ENCODE measurements at regions not wholly inside any gene's neighbourhood (a gene's known extent, or its start where the extent isn't known, plus 50 kb on each side); places are given as distances from the start of the nearest gene placed in this dataset.

DNA sequence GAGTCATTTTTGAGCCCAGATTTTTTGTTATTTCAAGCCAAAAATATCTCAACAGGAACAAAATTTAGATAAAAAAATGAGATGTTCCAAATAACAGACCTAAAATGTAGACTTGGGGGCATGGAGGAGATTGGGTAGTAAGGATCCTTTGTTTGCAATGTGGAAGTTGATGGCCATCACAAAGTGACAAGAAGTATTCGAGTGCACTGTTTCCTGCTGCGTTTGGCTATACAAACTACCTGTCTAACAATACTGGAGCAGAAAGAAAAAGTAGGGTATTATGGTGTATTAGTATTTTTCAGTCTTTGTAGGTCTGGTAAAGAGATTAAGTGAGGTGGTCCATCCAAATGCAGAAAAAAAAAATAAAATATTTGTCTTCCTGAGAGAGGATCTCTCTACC is 284.2 kb downstream of the C3orf38 start:
- Histone ChIP-seq H3K4me3 (no peak overlapping the region), H3K9me3 (no peaks in the 10 kb centered on the region), H3K36me3 (no peaks in the 10 kb centered on the region), H3K4me1 (no peaks in the 10 kb centered on the region), H3K27me3 (no peaks in the 10 kb centered on the region), H3K27ac (no peak overlapping the region)
- no peak for TF ChIP-seq CTCF (IDR thresholded peaks at IDR 0.05)
- TF ChIP-seq EP300 (IDR thresholded peaks at IDR 0.05; ENCODE audit: low read depth) = no peak
- TF ChIP-seq POLR2A (IDR thresholded peaks at IDR 0.05) = no peak
- no peak for TF ChIP-seq POLR2AphosphoS5 (IDR thresholded peaks at IDR 0.05)
- intact Hi-C loops (cut with DNase I; ENCODE audit: low total_unique reads) (no loop called here), in situ Hi-C loops (cut with MboI; ENCODE audit: low pct_ligation_motif_present in 1 of 4, low pct_unique_long_range_greater_than_20kb in 1 of 4, low sequenced_read_pairs in 3 of 4) (no loop called here)
- WGBS, 2 donors (ENCODE audit: low coverage in 1 of 2) = 80 to 95% methylated on average over 2 of the region's 2 CpGs
- DNase-seq = no peak

DNA sequence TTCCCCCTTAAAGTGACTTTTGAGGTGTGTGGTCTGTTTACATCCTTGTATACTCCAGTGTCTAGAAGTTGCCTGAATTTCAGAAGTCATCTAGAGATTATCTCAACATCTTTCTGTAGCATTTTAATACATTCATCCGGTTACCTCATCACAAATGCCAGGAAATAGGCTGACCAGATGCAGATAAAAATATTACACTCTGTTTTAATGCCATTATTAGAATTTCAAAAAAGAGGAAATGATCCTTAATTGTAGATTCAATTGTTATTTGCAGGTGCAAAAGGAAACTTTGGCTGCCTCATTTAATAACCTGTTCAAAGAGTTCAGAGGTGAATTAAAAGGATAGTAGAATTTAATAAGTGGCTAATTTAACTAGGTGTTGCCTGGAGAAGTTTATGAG is 290.9 kb downstream of the C3orf38 start:
- 67 to 68% methylated on average over 1 of the region's 1 CpG for WGBS, 2 donors (ENCODE audit: low coverage in 1 of 2)
- no peak for DNase-seq
- Histone ChIP-seq H3K27ac (no peak overlapping the region), H3K4me1 (no peaks in the 10 kb centered on the region), H3K36me3 (no peaks in the 10 kb centered on the region), H3K9me3 (no peaks in the 10 kb centered on the region), H3K27me3 (no peaks in the 10 kb centered on the region), H3K4me3 (no peak overlapping the region)
- in situ Hi-C loops (cut with MboI; ENCODE audit: low pct_ligation_motif_present in 1 of 4, low pct_unique_long_range_greater_than_20kb in 1 of 4, low sequenced_read_pairs in 3 of 4) = no loop called here
- intact Hi-C loops (cut with DNase I; ENCODE audit: low total_unique reads) = no loop called here
- no peak for TF ChIP-seq EP300 (IDR thresholded peaks at IDR 0.05; ENCODE audit: low read depth)
- TF ChIP-seq CTCF (IDR thresholded peaks at IDR 0.05) = no peak
- no peak for TF ChIP-seq POLR2A (IDR thresholded peaks at IDR 0.05)
- TF ChIP-seq POLR2AphosphoS5 (IDR thresholded peaks at IDR 0.05) = no peak

DNA sequence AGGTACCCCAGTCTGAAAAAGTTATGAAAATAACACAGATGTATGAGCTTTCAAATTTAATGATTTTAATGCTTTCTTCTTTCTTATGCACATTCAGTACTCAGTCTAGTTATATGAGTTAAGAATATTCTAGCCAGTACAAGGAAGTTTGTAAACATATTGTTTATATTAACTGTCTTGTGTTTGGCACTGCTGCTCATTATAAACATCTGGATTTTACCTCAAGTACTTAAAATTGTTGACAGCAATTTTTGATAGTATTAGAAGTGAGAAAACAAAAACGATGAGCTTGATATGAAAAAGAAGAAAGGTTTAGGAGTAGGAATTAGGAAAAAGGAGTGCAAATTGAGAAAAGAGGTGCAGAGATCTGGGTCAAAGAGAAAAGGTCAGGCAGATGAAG is 293.3 kb downstream of the C3orf38 start:
- TF ChIP-seq POLR2AphosphoS5 (IDR thresholded peaks at IDR 0.05) (no peak), CTCF (IDR thresholded peaks at IDR 0.05) (no peak), EP300 (IDR thresholded peaks at IDR 0.05; ENCODE audit: low read depth) (no peak), POLR2A (IDR thresholded peaks at IDR 0.05) (no peak)
- DNase-seq = no peak
- no peaks in the 10 kb centered on the region for H3K36me3 ChIP-seq
- H3K4me3 ChIP-seq = no peak overlapping the region
- H3K4me1 ChIP-seq = no peaks in the 10 kb centered on the region
- in situ Hi-C loops (cut with MboI; ENCODE audit: low pct_ligation_motif_present in 1 of 4, low pct_unique_long_range_greater_than_20kb in 1 of 4, low sequenced_read_pairs in 3 of 4) = no loop called here
- H3K9me3 ChIP-seq = no peaks in the 10 kb centered on the region
- intact Hi-C loops (cut with DNase I; ENCODE audit: low total_unique reads) = no loop called here
- no peaks in the 10 kb centered on the region for H3K27me3 ChIP-seq
- WGBS, 2 donors (ENCODE audit: low coverage in 1 of 2) = 33 to 58% methylated on average over 1 of the region's 1 CpG
- H3K27ac ChIP-seq = no peak overlapping the region

DNA sequence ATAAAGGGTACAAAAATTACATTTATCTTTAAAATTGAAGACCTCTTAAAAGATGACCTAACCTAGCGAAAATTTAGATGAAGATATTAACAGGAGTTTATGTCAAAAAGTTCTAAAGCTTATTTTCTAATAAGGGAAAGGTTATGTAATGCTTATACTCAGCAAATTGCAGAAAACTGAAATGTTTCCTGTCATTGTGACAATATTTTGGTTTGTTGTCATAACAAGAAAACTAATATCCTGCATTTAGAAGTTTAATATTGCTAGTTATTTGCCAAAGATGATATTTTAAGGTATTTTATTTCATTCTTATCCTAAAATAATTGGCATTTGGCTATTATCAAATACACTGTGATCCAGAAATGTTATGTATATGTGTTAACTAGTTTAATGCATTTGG is 294.5 kb downstream of the C3orf38 start:
- no peaks in the 10 kb centered on the region for H3K27me3 ChIP-seq
- in situ Hi-C loops (cut with MboI; ENCODE audit: low pct_ligation_motif_present in 1 of 4, low pct_unique_long_range_greater_than_20kb in 1 of 4, low sequenced_read_pairs in 3 of 4) = no loop called here
- TF ChIP-seq CTCF (IDR thresholded peaks at IDR 0.05) = no peak
- TF ChIP-seq POLR2A (IDR thresholded peaks at IDR 0.05) = no peak
- no peak for TF ChIP-seq POLR2AphosphoS5 (IDR thresholded peaks at IDR 0.05)
- no peak for TF ChIP-seq EP300 (IDR thresholded peaks at IDR 0.05; ENCODE audit: low read depth)
- 57 to 71% methylated on average over 1 of the region's 1 CpG for WGBS, 2 donors (ENCODE audit: low coverage in 1 of 2)
- no peaks in the 10 kb centered on the region for H3K36me3 ChIP-seq
- intact Hi-C loops (cut with DNase I; ENCODE audit: low total_unique reads) = no loop called here
- no peaks in the 10 kb centered on the region for H3K4me1 ChIP-seq
- no peaks in the 10 kb centered on the region for H3K9me3 ChIP-seq
- H3K4me3 ChIP-seq = no peak overlapping the region
- no peak for DNase-seq
- no peak overlapping the region for H3K27ac ChIP-seq

Measured in transverse colon (tissue), 4 donors.